Trophoblast cell (in vitro differentiated cells and primary cell): ENCODE measurements at regions not wholly inside any gene's neighbourhood (a gene's known extent, or its start where the extent isn't known, plus 50 kb on each side); places are given as distances from the start of the nearest gene placed in this dataset.
"Not testable (repeated sequence)": the region's sequence is repeated elsewhere in the genome, so short reads cannot be mapped to it uniquely, and the experiment has no call there.

Source experiments
- DNase-seq, 2 donors: peaks; one replicate each; pipeline ENCODE4 v3.0.0-alpha.2; 2016
- H2AFZ ChIP-seq: 2 replicates; pipeline ENCODE4 v1.6.1; 2013; ENCODE audit warnings: low read length, moderate library complexity, mild to moderate bottlenecking; ENCODE audit not compliant: insufficient read depth, poor library complexity
- H2AK5ac ChIP-seq: 2 replicates; pipeline ENCODE4 v1.6.1; 2013; ENCODE audit warnings: mild to moderate bottlenecking, low read length
- H2BK120ac ChIP-seq: 2 replicates; pipeline ENCODE4 v1.6.1; 2013; ENCODE audit warnings: low read length, mild to moderate bottlenecking, moderate library complexity; ENCODE audit not compliant: insufficient read depth, poor library complexity
- H2BK12ac ChIP-seq: 2 replicates; pipeline ENCODE4 v1.6.1; 2013; ENCODE audit warnings: mild to moderate bottlenecking, low read length, moderate library complexity
- H2BK5ac ChIP-seq: 2 replicates; pipeline ENCODE4 v1.6.1; 2013; ENCODE audit warnings: low read length, low read depth, moderate library complexity, mild to moderate bottlenecking; ENCODE audit not compliant: poor library complexity
- H3K14ac ChIP-seq: 2 replicates; pipeline ENCODE4 v1.6.1; 2013; ENCODE audit warnings: mild to moderate bottlenecking, low read length
- H3K18ac ChIP-seq: 2 replicates; pipeline ENCODE4 v1.6.1; 2013; ENCODE audit warnings: mild to moderate bottlenecking, low read length
- H3K23ac ChIP-seq: 2 replicates; pipeline ENCODE4 v1.6.1; 2013; ENCODE audit warnings: low read length
- H3K27ac ChIP-seq: 2 replicates; pipeline ENCODE4 v1.5.1; 2013; ENCODE audit warnings: low read depth, mild to moderate bottlenecking, inconsistent platforms, low read length, moderate library complexity
- H3K27me3 ChIP-seq: 2 replicates; pipeline ENCODE4 v1.6.1; 2013; ENCODE audit warnings: inconsistent platforms, mild to moderate bottlenecking, low read length, moderate library complexity; ENCODE audit not compliant: insufficient read depth
- H3K36me3 ChIP-seq, 2 experiments: 1 replicate in 1 of 2; 2 replicates in 1 of 2; pipeline ENCODE4 v1.6.1; 2013; ENCODE audit warnings: low read length in 2 of 2, mild to moderate bottlenecking in 2 of 2, moderate library complexity in 1 of 2; ENCODE audit not compliant: insufficient read depth in 2 of 2, control insufficient read depth in 1 of 2
- H3K4ac ChIP-seq: 2 replicates; pipeline ENCODE4 v1.6.1; 2013; ENCODE audit warnings: low read depth, mild to moderate bottlenecking, low read length, moderate library complexity
- H3K4me1 ChIP-seq, 2 experiments: 1 replicate in 1 of 2; 2 replicates in 1 of 2; pipeline ENCODE4 v1.6.1; 2013; ENCODE audit warnings: low read length in 2 of 2, mild to moderate bottlenecking in 2 of 2, moderate library complexity in 1 of 2; ENCODE audit not compliant: insufficient read depth in 2 of 2, control insufficient read depth in 1 of 2
- H3K4me2 ChIP-seq: 2 replicates; pipeline ENCODE4 v1.6.1; 2013; ENCODE audit warnings: inconsistent platforms, mild to moderate bottlenecking, low read length, moderate library complexity
- H3K4me3 ChIP-seq: 2 replicates; pipeline ENCODE4 v1.5.1; 2013; ENCODE audit warnings: mild to moderate bottlenecking, low read depth, low read length, inconsistent platforms
- H3K79me1 ChIP-seq: one replicate; pipeline ENCODE4 v1.6.1; 2013; ENCODE audit warnings: low read length
- H3K79me2 ChIP-seq: 2 replicates; pipeline ENCODE4 v1.6.1; 2013; ENCODE audit warnings: low read length, mild to moderate bottlenecking; ENCODE audit not compliant: control insufficient read depth, insufficient read depth, poor library complexity
- H3K9ac ChIP-seq: 2 replicates; pipeline ENCODE4 v1.6.1; 2013; ENCODE audit warnings: mild to moderate bottlenecking, low read length
- H3K9me3 ChIP-seq: 2 replicates; pipeline ENCODE4 v1.6.1; 2013; ENCODE audit warnings: low read depth, mild to moderate bottlenecking, control low read depth, inconsistent platforms, low read length; ENCODE audit not compliant: insufficient read depth
- H4K12ac ChIP-seq: 2 replicates; pipeline ENCODE4 v1.6.1; 2013; ENCODE audit warnings: low read depth, mild to moderate bottlenecking, low read length, moderate library complexity
- H4K8ac ChIP-seq: 2 replicates; pipeline ENCODE4 v1.6.1; 2013; ENCODE audit warnings: low read depth, mild to moderate bottlenecking, low read length, moderate library complexity
- H4K91ac ChIP-seq: one replicate; pipeline ENCODE4 v1.6.1; 2013; ENCODE audit warnings: low read depth, mild to moderate bottlenecking, low read length, moderate library complexity
- WGBS: extraction: QIAGEN DNeasy Blood & Tissue Kit; methylation state at CpG from one replicate; pipeline ENCODE4 v1.1.7; 2013; ENCODE audit warnings: missing lambda C conversion rate; ENCODE audit not compliant: insufficient read length, insufficient coverage; ENCODE audit errors: extremely low coverage; 5-methylcytosine and 5-hydroxymethylcytosine counted together

DNA sequence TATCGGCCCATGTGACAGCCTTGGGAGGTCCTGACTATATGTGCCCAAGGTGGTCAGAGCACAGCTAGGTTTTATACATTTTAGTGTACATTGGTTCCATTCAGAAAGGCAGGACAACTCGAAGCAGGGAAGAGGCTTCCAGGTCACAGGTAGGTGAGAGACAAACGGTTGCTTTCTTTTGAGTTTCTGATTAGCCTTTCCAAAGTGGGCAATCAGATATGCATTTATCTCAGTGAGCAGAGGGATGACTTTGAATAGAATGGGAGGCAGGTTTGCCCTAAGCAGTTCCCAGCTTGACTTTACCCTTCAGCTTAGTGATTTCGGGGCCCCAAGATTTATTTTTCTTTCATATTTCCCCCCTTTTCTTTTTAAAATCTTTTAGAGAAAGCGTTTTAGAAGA is 87.6 kb upstream of the PPP2R5C start:
- Histone ChIP-seq H3K23ac (no peak overlapping the region), H3K79me2 (no peaks in the 10 kb centered on the region), H3K27me3 (no peaks in the 10 kb centered on the region), H3K9ac (no peak overlapping the region), H3K4me2 (no peak overlapping the region), H3K9me3 (no peaks in the 10 kb centered on the region), H3K18ac (no peak overlapping the region), H2BK120ac (no peak overlapping the region), H2BK12ac (no peak overlapping the region), H3K14ac (no peak overlapping the region), H3K36me3 (no peaks in the 10 kb centered on the region), H2BK5ac (no peak overlapping the region), H2AFZ (no peak overlapping the region), H2AK5ac (no peak overlapping the region), H3K79me1 (no peaks in the 10 kb centered on the region), H3K4ac (no peak overlapping the region), H4K12ac (no peak overlapping the region), H4K8ac (no peak overlapping the region), H3K27ac (no peak overlapping the region), H3K4me3 (no peak overlapping the region), H3K4me1 (no peaks in the 10 kb centered on the region), H4K91ac (no peak overlapping the region)
- no peak for DNase-seq
- no CpG with 5 or more reads among the region's 5 CpGs for whole genome bisulfite sequencing

DNA sequence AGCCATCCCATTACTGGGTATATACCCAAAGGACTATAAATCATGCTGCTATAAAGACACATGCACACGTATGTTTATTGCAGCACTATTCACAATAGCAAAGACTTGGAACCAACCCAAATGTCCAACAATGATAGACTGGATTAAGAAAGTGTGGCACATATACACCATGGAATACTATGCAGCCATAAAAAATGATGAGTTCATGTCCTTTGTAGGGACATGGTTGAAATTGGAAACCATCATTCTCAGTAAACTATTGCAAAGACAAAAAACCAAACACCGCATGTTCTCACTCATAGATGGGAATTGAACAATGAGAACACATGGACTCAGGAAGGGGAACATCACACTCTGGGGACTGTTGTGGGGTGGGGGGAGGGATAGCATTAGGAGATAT is 85.7 kb upstream of the PPP2R5C start:
- H2BK120ac ChIP-seq, H2BK12ac ChIP-seq, H2BK5ac ChIP-seq, DNase-seq, H3K23ac ChIP-seq, H3K27me3 ChIP-seq, H3K27ac ChIP-seq, H2AFZ ChIP-seq, H3K9ac ChIP-seq, H3K79me2 ChIP-seq, H4K91ac ChIP-seq, H3K36me3 ChIP-seq, H3K18ac ChIP-seq, H3K4ac ChIP-seq, H3K4me3 ChIP-seq, H3K9me3 ChIP-seq, H2AK5ac ChIP-seq, H3K14ac ChIP-seq, H3K4me2 ChIP-seq, H4K8ac ChIP-seq, H3K4me1 ChIP-seq, H4K12ac ChIP-seq, H3K79me1 ChIP-seq: not testable (repeated sequence)
- WGBS: no CpG with 5 or more reads among the region's 2 CpGs

DNA sequence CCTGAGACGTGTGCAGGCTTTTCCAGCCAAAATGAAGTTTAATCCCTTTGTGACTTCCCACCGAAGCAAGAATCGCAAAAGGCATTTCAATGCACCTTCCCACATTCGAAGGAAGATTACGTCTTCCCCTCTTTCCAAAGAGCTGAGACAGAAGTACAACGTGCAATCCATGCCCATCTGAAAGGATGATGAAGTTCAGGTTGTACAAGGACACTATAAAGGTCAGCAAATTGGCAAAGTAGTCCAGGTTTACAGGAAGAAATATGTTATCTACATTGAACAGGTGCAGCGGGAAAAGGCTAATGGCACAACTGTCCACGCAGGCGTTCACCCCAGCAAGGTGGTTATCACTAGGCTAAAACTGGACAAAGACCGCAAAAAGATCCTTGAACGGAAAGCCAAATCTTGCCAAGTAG is 83.6 kb upstream of the PPP2R5C start:
- not testable (repeated sequence) for H3K79me2 ChIP-seq, H3K4me3 ChIP-seq, H2AK5ac ChIP-seq, H2BK120ac ChIP-seq, DNase-seq, H3K9me3 ChIP-seq, H3K36me3 ChIP-seq, H3K4ac ChIP-seq, H4K12ac ChIP-seq, H3K14ac ChIP-seq, H4K91ac ChIP-seq, H3K9ac ChIP-seq, H2AFZ ChIP-seq, H3K4me2 ChIP-seq, H2BK12ac ChIP-seq, H3K23ac ChIP-seq, H3K79me1 ChIP-seq, H3K4me1 ChIP-seq, H3K27ac ChIP-seq, H4K8ac ChIP-seq, H3K18ac ChIP-seq, H3K27me3 ChIP-seq, H2BK5ac ChIP-seq
- WGBS: no CpG with 5 or more reads among the region's 11 CpGs

DNA sequence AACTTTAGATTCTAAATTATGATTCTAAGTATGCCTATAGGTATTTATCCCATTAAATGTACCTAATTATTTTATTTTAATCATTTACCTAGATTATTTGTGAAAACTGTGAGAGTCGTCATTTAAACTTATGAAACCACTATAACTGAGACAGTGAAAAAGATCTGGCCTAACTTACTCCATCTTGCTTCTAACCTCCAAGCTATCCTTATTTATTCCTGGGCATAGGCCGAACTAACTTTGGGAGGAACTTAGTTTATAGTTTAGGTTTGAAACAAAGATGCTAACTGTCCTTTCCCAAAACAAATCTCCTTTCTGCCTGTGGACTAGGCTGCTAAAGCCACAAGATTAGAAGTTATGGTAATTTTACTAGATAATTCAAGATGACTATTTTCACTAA is 79.7 kb upstream of the PPP2R5C start:
- Histone ChIP-seq H4K12ac (no peak overlapping the region), H2BK120ac (no peak overlapping the region), H2AK5ac (no peak overlapping the region), H3K79me1 (no peaks in the 10 kb centered on the region), H2BK12ac (no peak overlapping the region), H3K4me3 (no peak overlapping the region), H3K23ac (no peak overlapping the region), H3K9me3 (no peaks in the 10 kb centered on the region), H3K9ac (no peak overlapping the region), H2AFZ (no peak overlapping the region), H3K79me2 (no peaks in the 10 kb centered on the region), H4K8ac (no peak overlapping the region), H3K27ac (no peak overlapping the region), H3K4ac (no peak overlapping the region), H3K36me3 (no peaks in the 10 kb centered on the region), H3K4me1 (no peaks in the 10 kb centered on the region), H3K18ac (no peak overlapping the region), H3K14ac (no peak overlapping the region), H3K27me3 (no peaks in the 10 kb centered on the region), H3K4me2 (no peak overlapping the region), H4K91ac (no peak overlapping the region), H2BK5ac (no peak overlapping the region)
- no peak for DNase-seq
- WGBS: no CpG with 5 or more reads among the region's 2 CpGs
